ENCODE measurements at regions not wholly inside any gene's neighbourhood (a gene's known extent, or its start where the extent isn't known, plus 50 kb on each side); places are given as distances from the start of the nearest gene placed in this dataset.

GRCh38 chr7:41339913-41340676 is 362.8 kb downstream of the INHBA start:
- BruUV-seq (replicated peaks), result no TSS peak
- H3K4me1 Mint-ChIP-seq (ENCODE audit: insufficient read depth, unreplicated experiment), result no peaks in the 10 kb centered on the region
- no peak overlapping the region for H3K27ac Mint-ChIP-seq (ENCODE audit: low read depth, unreplicated experiment)
- no peak overlapping the region for H3K4me3 Mint-ChIP-seq (ENCODE audit: unreplicated experiment)
- peaks cover 8% of the 10 kb centered on the region for H3K9me3 Mint-ChIP-seq (ENCODE audit: unreplicated experiment)
- intact Hi-C loops (cut with micrococcal nuclease), result no loop called here
- TF ChIP-seq CTCF (IDR thresholded peaks at IDR 0.05; ENCODE audit: unreplicated experiment), result no peak
- ChIA-PET CTCF (interaction anchor here (0.6 to 1.2 kb wide), 2 partner anchors 24 to 449 kb away, joined by 3 to 5 read pairs; no protein-coding TSS in a partner anchor), POLR2A (interaction anchor here (0.7 kb wide), 2 partner anchors 16 to 1010 kb away, joined by 3 read pairs; no protein-coding TSS in a partner anchor)
- H3K36me3 Mint-ChIP-seq (ENCODE audit: insufficient read depth, unreplicated experiment), result no peaks in the 10 kb centered on the region
- H3K27me3 Mint-ChIP-seq (ENCODE audit: insufficient read depth, unreplicated experiment), result no peaks in the 10 kb centered on the region
- no peak for DNase-seq (ENCODE audit: unreplicated experiment)

- no peak for TF ChIP-seq CTCF (IDR thresholded peaks at IDR 0.05; ENCODE audit: unreplicated experiment)
- intact Hi-C loops (cut with micrococcal nuclease), result no loop called here
- no peak for DNase-seq (ENCODE audit: unreplicated experiment)
- Mint-ChIP-seq H3K27ac (ENCODE audit: low read depth, unreplicated experiment) (no peak overlapping the region), H3K27me3 (ENCODE audit: insufficient read depth, unreplicated experiment) (no peaks in the 10 kb centered on the region), H3K36me3 (ENCODE audit: insufficient read depth, unreplicated experiment) (no peaks in the 10 kb centered on the region), H3K4me3 (ENCODE audit: unreplicated experiment) (no peak overlapping the region), H3K9me3 (ENCODE audit: unreplicated experiment) (no peaks in the 10 kb centered on the region), H3K4me1 (ENCODE audit: insufficient read depth, unreplicated experiment) (peaks cover 5% of the 10 kb centered on the region)
- BruUV-seq (replicated peaks), result no TSS peak
- ChIA-PET CTCF (no interaction called here), POLR2A (no interaction called here)
Observed at GRCh38 chr7:41336981-41337380, 365.9 kb downstream of the INHBA start.

GRCh38 chr7:41336455-41336952 is 366.4 kb downstream of the INHBA start:
- intact Hi-C loops (cut with micrococcal nuclease), result no loop called here
- no peak for DNase-seq (ENCODE audit: unreplicated experiment)
- no peak for TF ChIP-seq CTCF (IDR thresholded peaks at IDR 0.05; ENCODE audit: unreplicated experiment)
- no peaks in the 10 kb centered on the region for H3K36me3 Mint-ChIP-seq (ENCODE audit: insufficient read depth, unreplicated experiment)
- peaks cover 5% of the 10 kb centered on the region for H3K4me1 Mint-ChIP-seq (ENCODE audit: insufficient read depth, unreplicated experiment)
- POLR2A ChIA-PET, result no interaction called here
- no peaks in the 10 kb centered on the region for H3K9me3 Mint-ChIP-seq (ENCODE audit: unreplicated experiment)
- H3K4me3 Mint-ChIP-seq (ENCODE audit: unreplicated experiment), result no peak overlapping the region
- H3K27ac Mint-ChIP-seq (ENCODE audit: low read depth, unreplicated experiment), result no peak overlapping the region
- no peaks in the 10 kb centered on the region for H3K27me3 Mint-ChIP-seq (ENCODE audit: insufficient read depth, unreplicated experiment)
- CTCF ChIA-PET, result no interaction called here
- no TSS peak for BruUV-seq (replicated peaks)

- ChIA-PET POLR2A (no interaction called here), CTCF (no interaction called here)
- no peak overlapping the region for H3K4me3 Mint-ChIP-seq (ENCODE audit: unreplicated experiment)
- H3K27ac Mint-ChIP-seq (ENCODE audit: low read depth, unreplicated experiment), result no peak overlapping the region
- DNase-seq (ENCODE audit: unreplicated experiment), result no peak
- peaks cover 5% of the 10 kb centered on the region for H3K4me1 Mint-ChIP-seq (ENCODE audit: insufficient read depth, unreplicated experiment)
- H3K9me3 Mint-ChIP-seq (ENCODE audit: unreplicated experiment), result no peaks in the 10 kb centered on the region
- TF ChIP-seq CTCF (IDR thresholded peaks at IDR 0.05; ENCODE audit: unreplicated experiment), result no peak
- H3K27me3 Mint-ChIP-seq (ENCODE audit: insufficient read depth, unreplicated experiment), result no peaks in the 10 kb centered on the region
- BruUV-seq (replicated peaks), result no TSS peak
- H3K36me3 Mint-ChIP-seq (ENCODE audit: insufficient read depth, unreplicated experiment), result no peaks in the 10 kb centered on the region
- intact Hi-C loops (cut with micrococcal nuclease), result no loop called here
Observed at GRCh38 chr7:41334071-41334862, 368.6 kb downstream of the INHBA start.

All from MCF 10A (cell line).